Stimulated activated CD4-positive, alpha-beta T cell treated with anti-CD3 and anti-CD28 coated beads, Interleukin-2, amount 100 ng/mL, for 24 hours (primary cell): ENCODE measurements at regions not wholly inside any gene's neighbourhood (a gene's known extent, or its start where the extent isn't known, plus 50 kb on each side); places are given as distances from the start of the nearest gene placed in this dataset.

Source experiments
- DNase-seq, 2 donors: peaks; one replicate each; pipeline ENCODE4 v3.0.0-alpha.2; 2020

DNA sequence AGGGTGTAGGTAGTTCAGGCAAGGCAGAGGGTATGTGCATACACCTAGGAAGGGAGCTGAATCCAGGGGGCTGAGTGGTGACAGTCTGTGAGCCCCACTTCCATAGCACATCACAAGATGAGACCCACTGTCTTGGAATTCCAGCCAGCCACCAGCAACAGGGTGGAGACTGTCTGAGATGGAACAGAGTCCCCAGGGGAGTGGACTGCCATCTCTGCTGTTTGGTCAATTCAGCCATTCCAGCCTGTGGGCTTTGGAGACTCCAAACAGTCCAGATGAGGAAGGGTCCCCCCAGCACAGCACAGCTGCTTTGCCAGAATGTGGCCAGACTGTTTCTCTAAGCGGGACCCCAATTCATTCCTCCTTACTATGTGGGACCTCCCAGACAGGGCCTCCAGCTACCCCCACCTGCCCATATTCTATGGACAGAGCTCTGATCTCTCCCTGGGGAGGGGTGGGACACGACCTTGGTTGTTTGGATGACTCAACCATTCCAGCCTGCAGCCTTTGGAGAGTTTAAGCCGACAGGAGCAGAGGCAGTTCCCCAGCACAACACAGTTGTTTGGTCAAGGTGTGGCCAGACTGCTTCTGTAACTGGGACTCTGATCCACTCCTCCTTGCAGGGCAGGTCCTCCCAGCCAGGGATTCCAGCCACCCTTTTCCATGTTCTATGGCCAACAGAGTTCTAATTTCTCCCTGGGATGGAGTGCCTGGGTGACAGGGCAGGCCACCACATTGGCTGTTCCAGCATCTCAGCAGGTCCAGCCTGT is 178.0 kb downstream of the RND3 start:
- no peak for DNase-seq

- DNase-seq, result no peak
These were observed 180.2 kb downstream of the RND3 start for GRCh38 chr2:150307258-150307657.

- no peak for DNase-seq
These were observed 184.2 kb downstream of the RND3 start for GRCh38 chr2:150303281-150303680.

- DNase-seq, result no peak
These were observed 188.7 kb downstream of the RND3 start for GRCh38 chr2:150298571-150299305.

DNA sequence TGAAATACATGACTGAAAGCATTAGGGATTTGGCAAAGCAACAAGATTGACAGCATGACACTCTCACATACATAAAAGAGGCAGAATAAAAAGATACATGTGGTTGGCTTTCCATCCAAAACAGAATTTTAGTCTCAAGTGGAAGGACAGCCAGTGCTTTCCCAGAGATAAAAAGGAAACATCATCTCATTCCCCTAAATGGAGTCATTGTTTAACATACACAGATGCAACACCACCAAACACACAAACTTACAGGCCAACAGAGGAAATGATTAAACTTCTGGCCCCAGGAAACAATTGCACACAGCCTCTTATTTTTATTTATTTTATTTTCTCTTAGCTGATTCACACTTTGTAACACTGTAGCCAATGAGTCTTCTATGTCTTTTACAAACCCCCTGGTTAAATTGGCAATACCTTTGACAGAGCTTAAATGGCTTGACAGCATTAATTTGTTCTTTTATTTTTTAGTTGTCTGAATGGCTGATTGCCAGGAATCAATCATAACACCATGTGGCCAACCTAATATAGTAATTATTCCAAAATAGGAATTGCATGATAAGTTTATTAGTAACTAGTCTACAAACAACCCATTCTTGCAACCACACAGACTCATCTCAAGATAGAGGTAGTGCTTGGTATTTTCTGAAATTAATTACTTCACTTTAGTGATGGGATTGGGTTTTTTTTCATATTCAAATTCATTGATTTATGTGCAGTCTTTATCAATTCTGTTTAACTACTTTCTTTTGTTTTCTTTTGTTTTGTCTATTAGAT is 190.5 kb downstream of the RND3 start:
- no peak for DNase-seq

GRCh38 chr2:150295544-150295943 is 191.9 kb downstream of the RND3 start:
- no peak for DNase-seq

DNA sequence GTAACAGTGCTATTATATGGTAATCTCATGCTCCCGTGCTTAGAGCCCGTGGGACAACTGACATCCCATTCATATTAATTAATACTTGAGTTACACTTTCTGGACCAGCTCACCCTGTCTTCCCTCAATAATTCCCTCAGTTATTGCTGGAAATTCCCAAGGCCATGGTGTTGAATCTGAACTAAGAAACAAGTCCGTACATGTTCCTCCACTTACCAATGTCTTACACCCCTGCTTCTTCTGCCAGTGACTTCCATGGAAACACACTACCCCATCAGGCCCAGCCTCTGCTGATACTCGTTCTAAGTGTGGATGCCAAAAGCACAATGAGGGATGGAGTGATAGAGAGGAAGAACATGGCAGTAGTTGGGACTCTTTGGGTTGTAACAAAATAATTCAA is 193.7 kb downstream of the RND3 start:
- no peak for DNase-seq

GRCh38 chr2:150292807-150293206 is 194.7 kb downstream of the RND3 start:
- DNase-seq, result no peak

GRCh38 chr2:150292192-150292591 is 195.3 kb downstream of the RND3 start:
- DNase-seq, result no peak

DNA sequence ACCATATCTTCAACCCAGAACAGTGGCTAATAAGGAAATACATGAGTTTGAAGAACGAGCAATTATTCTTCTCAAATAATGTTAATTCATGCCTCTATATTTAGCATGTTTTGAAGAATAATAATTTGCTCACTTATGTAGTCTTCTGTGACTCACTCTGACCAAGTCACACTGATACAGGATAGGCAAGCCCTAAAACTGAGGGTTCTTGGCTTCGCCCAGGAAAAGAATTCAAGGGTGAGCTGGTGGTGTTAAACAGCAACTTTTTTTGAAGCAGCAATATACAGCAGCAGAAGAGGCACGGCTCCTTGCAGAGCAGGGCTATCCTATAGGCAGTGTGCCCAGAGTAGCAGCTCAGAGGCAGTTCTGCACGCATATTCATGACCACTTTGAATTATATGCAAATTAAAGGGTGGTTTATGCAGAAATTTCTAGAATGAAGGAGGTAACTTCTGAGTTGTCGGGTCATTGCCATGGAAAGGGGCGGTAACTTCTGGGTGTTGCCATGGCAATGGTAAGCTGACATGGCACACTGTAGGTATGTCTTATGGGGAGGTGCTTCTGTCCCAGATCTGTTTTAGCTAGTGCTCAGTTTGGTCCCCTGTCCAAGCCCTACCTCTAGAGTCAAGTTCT is 200.6 kb downstream of the RND3 start:
- no peak for DNase-seq

- DNase-seq, result no peak
These were observed 203.4 kb downstream of the RND3 start for GRCh38 chr2:150284116-150284515.

DNA sequence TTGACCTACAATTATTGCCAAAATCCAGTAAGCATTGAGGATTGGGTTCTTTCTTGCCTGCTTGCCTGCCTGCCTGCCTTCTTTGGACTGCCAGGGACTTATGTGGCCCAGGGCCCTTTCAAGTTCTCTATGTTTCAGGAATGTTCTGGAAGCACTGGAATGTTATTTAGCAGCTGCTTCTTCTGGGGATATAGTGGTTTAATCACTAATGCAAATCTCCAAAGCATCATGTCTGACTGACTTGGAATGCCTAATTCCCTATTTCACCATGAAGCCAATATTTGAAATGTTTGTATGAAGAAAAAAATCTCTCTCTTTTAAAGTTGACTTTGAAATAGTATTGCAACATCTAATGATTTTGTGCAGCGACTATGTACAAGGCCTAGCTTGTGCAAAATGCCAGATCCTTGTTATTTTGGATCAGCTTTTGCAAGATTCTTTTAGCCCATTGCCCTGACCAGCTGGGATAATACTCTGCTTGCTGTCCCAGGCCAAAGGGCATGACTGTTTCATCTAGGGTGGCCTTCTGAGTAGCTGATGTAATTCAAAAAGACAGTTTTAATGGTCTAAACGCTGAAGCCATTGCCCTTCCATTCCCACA is 204.6 kb downstream of the RND3 start:
- DNase-seq, result no peak

- no peak for DNase-seq
These were observed 205.1 kb downstream of the RND3 start for GRCh38 chr2:150282357-150282756.

DNA sequence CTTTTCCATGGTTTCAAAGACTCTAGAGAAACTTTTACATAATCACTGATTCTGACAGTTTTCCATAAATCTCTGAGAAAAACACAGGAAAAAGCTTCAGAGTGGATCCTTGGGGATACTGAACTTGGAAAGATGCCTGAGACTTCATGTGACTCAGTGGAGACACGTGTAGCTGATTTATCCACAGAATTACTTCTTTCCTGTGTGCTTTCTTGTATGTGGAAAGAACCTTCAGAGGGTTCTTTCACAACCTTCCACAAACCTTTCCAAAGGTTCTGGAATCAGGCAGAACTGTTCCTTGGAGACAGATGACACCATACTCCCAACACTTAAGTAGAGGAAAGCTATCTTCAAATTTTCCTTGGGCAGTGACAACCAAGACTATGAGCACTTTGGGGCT is 207.2 kb downstream of the RND3 start:
- no peak for DNase-seq

DNA sequence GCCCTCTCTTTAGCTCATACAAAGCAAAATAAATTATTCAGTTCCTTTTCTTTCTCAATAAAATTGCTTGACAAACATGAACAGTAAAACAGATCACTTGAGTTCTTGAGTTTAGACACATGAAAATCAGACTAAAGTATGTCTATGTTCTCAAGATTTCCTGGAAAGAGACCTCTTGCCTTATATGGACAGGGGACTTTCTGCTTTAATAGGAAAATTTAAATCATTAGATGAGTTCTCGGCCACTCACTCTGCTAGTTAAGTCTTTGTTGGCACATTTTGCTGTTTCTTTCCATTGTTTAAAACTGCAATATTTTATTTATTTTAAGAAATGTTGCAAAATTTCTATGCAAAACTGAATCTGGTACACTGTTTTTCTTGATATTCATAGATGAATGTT is 207.8 kb downstream of the RND3 start:
- no peak for DNase-seq

GRCh38 chr2:150276737-150277136 is 210.7 kb downstream of the RND3 start:
- no peak for DNase-seq

- no peak for DNase-seq
These were observed 213.4 kb downstream of the RND3 start for GRCh38 chr2:150274108-150274507.

- DNase-seq, result no peak
These were observed 215.3 kb downstream of the RND3 start for GRCh38 chr2:150271952-150272802.

GRCh38 chr2:150267651-150268415 is 219.6 kb downstream of the RND3 start:
- no peak for DNase-seq

GRCh38 chr2:150266931-150267330 is 220.5 kb downstream of the RND3 start:
- DNase-seq, result no peak

GRCh38 chr2:150264442-150264841 is 223.0 kb downstream of the RND3 start:
- no peak for DNase-seq
